NCI-H226 (cell line): ENCODE measurements at regions not wholly inside any gene's neighbourhood (a gene's known extent, or its start where the extent isn't known, plus 50 kb on each side); places are given as distances from the start of the nearest gene placed in this dataset.

Experiments used
- DNase-seq: peaks from one replicate; pipeline ENCODE4 v3.0.0-alpha.2; 2015

- DNase-seq, result no peak
Measured at GRCh38 chr5:148012801-148013200, 51.0 kb upstream of the SPINK5 start.

- DNase-seq, result peak; percentile 59
Measured at GRCh38 chr5:148011398-148012137, 52.2 kb upstream of the SPINK5 start.

- no peak for DNase-seq
Measured at GRCh38 chr5:148005788-148006520, 57.8 kb upstream of the SPINK5 start.

- no peak for DNase-seq
Measured at GRCh38 chr5:148003226-148003625, 60.6 kb upstream of the SPINK5 start.

GRCh38 chr5:148002451-148002850, 61.3 kb upstream of the SPINK5 start:
- peak; percentile 53 for DNase-seq

DNA sequence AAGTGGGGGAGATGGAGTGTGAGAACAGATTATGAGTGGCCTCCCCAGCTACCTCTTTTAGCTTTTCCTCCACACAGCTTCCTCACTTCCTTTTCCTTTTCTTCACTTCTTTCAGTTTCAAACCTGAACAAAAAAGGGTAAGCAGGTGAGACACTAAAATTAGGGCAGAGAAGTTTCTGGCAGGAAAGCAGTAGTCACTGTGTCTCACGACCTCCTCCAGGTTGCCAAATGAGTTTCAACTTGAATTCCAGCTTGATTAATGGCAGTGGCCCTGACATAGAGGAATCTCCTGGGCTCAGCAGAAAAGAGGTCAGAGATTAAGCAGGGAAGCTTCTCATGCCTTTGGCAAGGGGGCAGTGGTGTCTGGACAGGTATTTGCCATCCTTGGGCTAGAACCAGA, 63.7 kb upstream of the SPINK5 start:
- DNase-seq, result no peak

DNA sequence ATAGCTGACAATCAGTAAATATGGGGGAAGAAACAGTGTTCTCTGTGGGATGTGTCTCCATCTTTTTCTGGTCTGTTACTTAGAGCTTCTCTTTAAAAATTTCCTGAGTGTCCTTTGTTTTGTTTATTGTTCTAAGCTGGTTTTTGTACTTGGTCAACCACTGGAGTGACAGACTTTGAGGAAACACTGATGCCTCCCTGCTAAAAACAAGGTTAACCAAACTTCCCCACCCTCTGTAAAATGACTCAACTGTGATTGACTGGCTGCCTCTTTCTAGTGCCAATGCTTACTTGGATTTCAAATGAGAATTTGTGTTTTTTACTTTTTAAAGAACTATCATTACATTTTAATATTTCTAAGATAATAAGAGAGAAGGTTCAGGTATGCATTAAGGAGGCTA, 65.1 kb upstream of the SPINK5 start:
- DNase-seq, result no peak

DNA sequence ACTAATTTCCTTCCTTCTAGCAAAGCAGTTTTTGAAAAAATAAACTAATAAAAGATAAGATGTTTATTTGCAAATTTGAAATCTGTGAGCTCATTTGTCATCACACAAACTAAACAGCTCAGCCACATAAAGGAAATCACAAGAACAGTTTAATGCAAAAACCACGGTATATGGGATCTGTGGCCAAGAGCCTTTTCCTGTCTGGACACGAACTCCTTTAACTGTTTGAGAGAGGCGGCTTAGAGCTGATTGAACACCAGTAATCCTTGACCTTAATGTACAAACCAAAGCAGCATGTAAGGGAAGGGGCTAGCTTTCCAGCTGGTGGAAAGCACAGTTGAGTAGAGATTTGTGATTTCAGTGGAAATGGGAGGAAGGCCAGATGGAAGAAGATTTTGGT, 66.3 kb upstream of the SPINK5 start:
- no peak for DNase-seq

DNA sequence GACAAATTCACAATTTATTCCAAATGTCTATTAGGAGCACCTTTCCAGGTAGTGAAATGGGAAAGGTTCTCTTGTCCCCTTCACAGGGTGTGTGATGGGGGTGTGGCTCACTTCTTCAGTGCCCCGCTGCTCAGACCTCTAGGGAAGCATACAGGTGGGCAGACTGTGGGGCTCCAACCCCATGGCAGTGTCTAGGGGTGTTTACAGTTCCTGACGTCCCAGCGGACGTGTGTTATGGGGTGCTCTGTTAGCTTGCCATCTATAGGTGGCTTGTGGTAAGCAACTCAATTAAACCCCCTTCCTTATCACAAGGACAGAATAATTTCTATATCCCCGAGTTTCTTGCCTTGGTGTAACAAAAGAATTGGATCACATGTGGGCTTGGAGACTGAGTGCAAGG, 67.4 kb upstream of the SPINK5 start:
- DNase-seq, result no peak

DNA sequence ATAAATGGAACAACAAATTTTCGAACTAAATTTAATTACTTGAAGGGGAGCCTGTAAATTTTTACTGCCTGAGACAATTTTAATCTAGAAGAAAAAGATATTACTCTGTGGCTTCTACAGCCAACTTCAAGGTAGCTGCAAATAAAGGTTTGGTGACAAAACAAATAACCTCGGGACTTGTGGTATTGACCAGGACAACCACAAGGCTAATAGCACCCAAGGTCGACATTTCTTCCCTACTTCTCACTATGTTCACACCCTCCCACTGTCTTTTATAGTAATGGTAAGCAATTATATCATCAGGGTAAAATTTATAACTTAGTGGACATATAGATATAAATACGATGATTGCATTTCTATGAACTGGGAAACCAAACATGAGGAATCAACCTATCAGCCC, 67.9 kb upstream of the SPINK5 start:
- DNase-seq, result no peak

- no peak for DNase-seq
Measured at GRCh38 chr5:147989994-147990393, 73.8 kb upstream of the SPINK5 start.

- DNase-seq, result no peak
Measured at GRCh38 chr5:147989239-147989638, 74.5 kb upstream of the SPINK5 start.

- no peak for DNase-seq
Measured at GRCh38 chr5:147986134-147986757, 77.5 kb upstream of the SPINK5 start.

GRCh38 chr5:147985608-147986007, 78.2 kb upstream of the SPINK5 start:
- no peak for DNase-seq

- DNase-seq, result no peak
Measured at GRCh38 chr5:147983742-147984141, 77.4 kb upstream of the C5orf46 start.

DNA sequence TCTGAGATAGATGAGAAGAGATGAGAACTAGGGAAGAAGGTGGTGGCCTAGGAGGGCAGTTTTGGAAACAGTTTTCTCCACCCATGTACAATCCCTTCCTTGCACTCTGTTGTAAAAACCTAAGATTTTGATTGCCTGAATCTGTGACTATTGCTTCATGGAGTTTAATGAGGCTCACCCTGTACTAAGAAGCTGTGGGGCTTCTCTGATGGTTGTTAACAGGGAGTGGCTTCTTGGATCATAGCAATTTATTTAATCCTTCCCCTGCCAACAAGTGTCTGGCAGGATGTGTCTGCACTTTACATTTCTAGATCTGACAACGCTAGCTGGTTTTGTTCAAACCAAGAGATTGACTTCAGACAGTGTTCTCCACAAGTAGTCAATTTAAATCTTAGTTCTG, 74.7 kb upstream of the C5orf46 start:
- no peak for DNase-seq

GRCh38 chr5:147979761-147980160, 73.4 kb upstream of the C5orf46 start:
- DNase-seq, result no peak

DNA sequence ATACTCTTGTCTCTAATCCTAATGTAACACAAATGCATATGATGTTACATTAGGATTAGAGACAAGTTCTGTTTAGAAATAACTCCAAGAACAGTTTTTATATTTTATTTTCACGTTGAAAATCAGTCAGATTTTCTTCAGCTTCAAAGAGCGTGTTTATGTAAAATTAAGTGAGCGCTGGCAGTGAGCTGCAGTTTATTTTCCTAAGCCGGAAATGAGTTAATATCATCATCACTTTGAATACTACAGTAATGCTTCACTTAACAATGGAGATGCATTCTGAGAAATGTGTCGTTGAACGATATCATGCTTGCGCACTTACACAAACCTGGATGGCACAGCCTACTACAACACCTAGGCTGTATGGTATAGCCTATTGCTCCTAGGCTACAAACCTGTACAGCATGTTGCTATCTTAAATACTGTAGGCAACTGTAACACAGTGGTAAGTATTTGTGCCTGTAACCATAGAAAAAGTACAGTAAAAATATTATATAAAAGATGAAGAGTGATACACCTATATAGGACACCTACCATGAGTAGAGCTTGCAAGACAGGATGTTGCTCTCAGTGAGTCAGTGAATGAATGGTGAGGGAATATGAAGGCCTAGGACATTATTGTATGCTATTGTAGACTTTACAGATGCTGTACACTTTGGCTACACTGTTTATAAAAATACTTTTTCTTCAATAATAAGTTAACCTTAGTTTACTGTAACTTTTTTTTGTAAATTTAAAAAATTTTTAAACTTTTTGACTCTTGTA, 65.9 kb upstream of the C5orf46 start:
- no peak for DNase-seq

- no peak for DNase-seq
Measured at GRCh38 chr5:147971472-147971871, 65.1 kb upstream of the C5orf46 start.

DNA sequence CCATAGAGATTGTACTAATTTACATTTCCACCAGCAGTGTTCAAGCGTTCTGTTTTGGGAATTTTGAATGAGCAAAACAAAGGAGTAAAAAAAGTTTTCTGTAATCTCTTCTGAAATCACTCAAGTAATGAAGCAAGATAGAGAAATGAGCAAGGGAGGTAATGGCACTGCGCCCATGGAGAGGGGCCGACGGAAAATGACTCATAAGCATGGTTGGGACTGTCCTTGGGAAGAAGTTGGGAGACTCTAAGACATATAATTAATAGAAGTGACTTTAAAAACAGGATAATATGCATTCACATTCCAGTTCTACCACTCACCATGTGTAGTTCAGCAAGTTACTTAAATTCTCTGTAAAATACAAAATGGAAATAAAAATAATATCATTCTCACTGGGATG, 62.5 kb upstream of the C5orf46 start:
- no peak for DNase-seq

- DNase-seq, result peak; percentile 2
Measured at GRCh38 chr5:147966829-147967228, 60.5 kb upstream of the C5orf46 start.

GRCh38 chr5:147966326-147966725, 60.0 kb upstream of the C5orf46 start:
- peak; percentile 55 for DNase-seq

DNA sequence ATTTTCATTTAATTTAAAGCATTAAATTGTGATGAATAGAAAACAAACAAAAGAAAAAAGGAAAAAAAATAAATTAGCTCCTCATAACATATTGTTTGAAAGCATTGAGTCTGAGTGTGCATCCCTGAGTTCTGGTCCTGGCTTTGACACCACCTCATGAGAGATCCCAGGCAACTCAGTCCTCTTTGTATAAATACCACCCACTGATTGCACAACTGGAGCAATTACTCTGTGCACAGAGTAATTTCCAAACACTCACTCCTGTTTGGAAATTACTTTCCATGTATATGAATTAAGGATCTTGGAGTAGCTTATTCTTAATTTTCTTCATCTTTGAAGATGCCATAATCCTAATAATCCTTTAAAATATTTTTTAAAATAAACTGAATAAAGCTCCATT, 59.4 kb upstream of the C5orf46 start:
- DNase-seq, result peak; percentile 6
